ENCODE measurements at regions not wholly inside any gene's neighbourhood (a gene's known extent, or its start where the extent isn't known, plus 50 kb on each side); places are given as distances from the start of the nearest gene placed in this dataset.

DNA sequence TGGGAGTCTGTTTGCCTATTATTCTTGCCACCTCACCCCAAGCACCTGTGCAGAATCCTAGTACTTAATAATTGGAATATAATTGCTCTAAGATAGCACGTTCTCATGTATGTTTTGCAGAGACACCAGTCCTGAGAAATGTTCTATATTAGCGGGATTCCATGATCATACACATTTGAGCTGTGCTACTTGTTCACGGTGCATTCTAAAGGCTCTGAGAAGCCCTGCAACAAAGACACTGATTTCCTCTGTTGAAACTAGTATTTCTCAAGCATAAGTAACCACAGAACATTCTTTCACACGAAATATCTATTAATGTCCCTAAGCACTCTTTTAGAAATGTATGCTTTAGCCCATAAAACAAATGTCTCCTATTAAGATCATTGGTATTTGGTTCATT, 109.4 kb downstream of the BARHL2 start:
- Histone ChIP-seq H3K4me1 (ENCODE audit: insufficient read depth, low read length) (no peaks in the 10 kb centered on the region), H3K79me2 (ENCODE audit: insufficient read depth, low read length) (no peaks in the 10 kb centered on the region), H3K27ac (ENCODE audit: extremely low read length, insufficient read depth, low read length) (no peak overlapping the region), H3K9ac (ENCODE audit: insufficient read depth, low read depth, low read length) (no peak overlapping the region), H4K20me1 (ENCODE audit: insufficient read depth, low read length) (no peaks in the 10 kb centered on the region), H2AFZ (ENCODE audit: low read length) (no peak overlapping the region), H3K4me3 (replicated peaks in 1 of 3; ENCODE audit: insufficient read depth in 1 of 3, low read depth in 2 of 3, low read length in 3 of 3) (no peak overlapping the region), H3K4me2 (ENCODE audit: low read depth, low read length) (no peak overlapping the region), H3K36me3 (replicated peaks in 1 of 2; ENCODE audit: control insufficient read depth in 1 of 2, insufficient read depth in 2 of 2, low read length in 2 of 2) (no peaks in the 10 kb centered on the region), H3K9me3 (ENCODE audit: low read length) (no peaks in the 10 kb centered on the region), H3K27me3 (ENCODE audit: control insufficient read depth in 1 of 2, insufficient read depth in 2 of 2, low read length in 2 of 2) (peaks cover 0 to 1% of the 10 kb centered on the region in 2 experiments; a peak in 1 of 5 replicates)
- POLR2A ChIA-PET: no interaction called here
- no peak for DNase-seq (ENCODE audit: low spot score)
- ATAC-seq: no peak
- no peak for FAIRE-seq
- TF ChIP-seq MTA1 (CRISPR knock-in tag; IDR thresholded peaks at IDR 0.05; ENCODE audit: borderline replicate concordance) (no peak), SOX13 (IDR thresholded peaks at IDR 0.05) (no peak), SOX13 (CRISPR knock-in tag; conservative IDR thresholded peaks at IDR 0.05 in 1 of 2, IDR thresholded peaks at IDR 0.05 in 1 of 2) (no peak), POLR2G (IDR thresholded peaks at IDR 0.05; ENCODE audit: low read depth, low read length) (no peak), ZFYVE20 (CRISPR knock-in tag; IDR thresholded peaks at IDR 0.05; ENCODE audit: borderline replicate concordance, low read depth) (no peak), ZNF879 (CRISPR knock-in tag; IDR thresholded peaks at IDR 0.05) (no peak), HMG20B (CRISPR knock-in tag; conservative IDR thresholded peaks at IDR 0.05) (no peak), ZNF776 (CRISPR knock-in tag; IDR thresholded peaks at IDR 0.05) (no peak), TCF12 (IDR thresholded peaks at IDR 0.05) (no peak), TCF12 (CRISPR knock-in tag; IDR thresholded peaks at IDR 0.05) (no peak), SP5 (CRISPR knock-in tag; IDR thresholded peaks at IDR 0.05; ENCODE audit: borderline replicate concordance, low read depth) (no peak)
- TF ChIP-seq, protein P1, sequence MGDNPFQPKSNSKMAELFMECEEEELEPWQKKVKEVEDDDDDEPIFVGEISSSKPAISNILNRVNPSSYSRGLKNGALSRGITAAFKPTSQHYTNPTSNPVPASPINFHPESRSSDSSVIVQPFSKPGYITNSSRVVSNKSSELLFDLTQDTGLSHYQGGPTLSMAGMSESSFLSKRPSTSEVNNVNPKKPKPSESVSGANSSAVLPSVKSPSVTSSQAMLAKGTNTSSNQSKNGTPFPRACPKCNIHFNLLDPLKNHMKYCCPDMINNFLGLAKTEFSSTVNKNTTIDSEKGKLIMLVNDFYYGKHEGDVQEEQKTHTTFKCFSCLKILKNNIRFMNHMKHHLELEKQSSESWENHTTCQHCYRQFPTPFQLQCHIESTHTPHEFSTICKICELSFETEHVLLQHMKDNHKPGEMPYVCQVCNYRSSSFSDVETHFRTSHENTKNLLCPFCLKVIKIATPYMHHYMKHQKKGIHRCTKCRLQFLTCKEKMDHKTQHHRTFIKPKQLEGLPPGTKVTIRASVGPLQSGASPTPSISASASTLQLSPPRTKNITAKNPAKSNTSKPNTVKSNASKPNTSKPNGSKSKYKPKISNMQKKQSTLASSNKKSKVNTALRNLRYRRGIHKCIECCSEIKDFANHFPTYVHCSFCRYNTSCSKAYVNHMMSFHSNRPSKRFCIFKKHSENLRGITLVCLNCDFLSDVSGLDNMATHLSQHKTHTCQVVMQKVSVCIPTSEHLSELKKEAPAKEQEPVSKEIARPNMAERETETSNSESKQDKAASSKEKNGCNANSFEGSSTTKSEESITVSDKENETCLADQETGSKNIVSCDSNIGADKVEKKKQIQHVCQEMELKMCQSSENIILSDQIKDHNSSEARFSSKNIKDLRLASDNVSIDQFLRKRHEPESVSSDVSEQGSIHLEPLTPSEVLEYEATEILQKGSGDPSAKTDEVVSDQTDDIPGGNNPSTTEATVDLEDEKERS (CRISPR knock-in tag; IDR thresholded peaks at IDR 0.05): no peak
- BruUV-seq (replicated peaks): no TSS peak
- in situ Hi-C loops (cut with HindIII; ENCODE audit: extremely low pct_ligation_motif_present, low pct_unique_long_range_greater_than_20kb): no loop called here
- CTCF ChIA-PET (ENCODE audit: low intra/inter-chr PET ratio, low total read pairs): no interaction called here
- intact Hi-C loops (cut with micrococcal nuclease; ENCODE audit: unreplicated experiment): no loop called here
- WGBS (ENCODE audit: low lambda C conversion rate): 30% methylated on average over 4 of the region's 4 CpGs

Data from HepG2 (cell line).